ENCODE measurements at regions not wholly inside any gene's neighbourhood (a gene's known extent, or its start where the extent isn't known, plus 50 kb on each side); places are given as distances from the start of the nearest gene placed in this dataset.

DNA sequence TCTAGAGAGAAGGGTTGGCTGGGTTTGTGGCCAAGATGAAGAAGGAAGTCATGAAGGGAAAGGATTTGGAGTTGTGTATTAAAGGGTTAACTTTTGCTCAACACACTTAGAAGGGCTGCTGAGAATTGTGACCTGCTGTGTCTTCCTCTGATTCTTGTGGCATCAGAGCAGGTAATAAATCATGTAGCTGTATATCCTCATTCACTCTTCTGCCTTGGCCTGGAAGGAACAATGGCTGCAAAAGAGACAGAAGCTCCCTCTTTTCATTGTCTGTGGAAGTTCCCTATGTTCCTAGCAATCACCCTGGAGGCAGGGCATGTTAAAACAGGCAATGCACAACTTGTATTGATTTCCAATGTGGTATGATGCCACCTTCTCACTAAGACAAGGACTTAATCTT is 159.1 kb downstream of the LRRC70 start:
- TF ChIP-seq MXI1 (conservative IDR thresholded peaks at IDR 0.05; ENCODE audit: poor library complexity, severe bottlenecking) (no peak), EP300 (conservative IDR thresholded peaks at IDR 0.05; ENCODE audit: poor library complexity, severe bottlenecking) (no peak), SMC3 (conservative IDR thresholded peaks at IDR 0.05; ENCODE audit: poor library complexity) (no peak), RAD21 (conservative IDR thresholded peaks at IDR 0.05) (no peak), POLR2AphosphoS5 (IDR thresholded peaks at IDR 0.05) (no peak), EZH2 (IDR thresholded peaks at IDR 0.05; ENCODE audit: borderline replicate concordance, insufficient read depth, low read length, poor library complexity, severe bottlenecking) (no peak)
- TF ChIP-seq, protein P1, sequence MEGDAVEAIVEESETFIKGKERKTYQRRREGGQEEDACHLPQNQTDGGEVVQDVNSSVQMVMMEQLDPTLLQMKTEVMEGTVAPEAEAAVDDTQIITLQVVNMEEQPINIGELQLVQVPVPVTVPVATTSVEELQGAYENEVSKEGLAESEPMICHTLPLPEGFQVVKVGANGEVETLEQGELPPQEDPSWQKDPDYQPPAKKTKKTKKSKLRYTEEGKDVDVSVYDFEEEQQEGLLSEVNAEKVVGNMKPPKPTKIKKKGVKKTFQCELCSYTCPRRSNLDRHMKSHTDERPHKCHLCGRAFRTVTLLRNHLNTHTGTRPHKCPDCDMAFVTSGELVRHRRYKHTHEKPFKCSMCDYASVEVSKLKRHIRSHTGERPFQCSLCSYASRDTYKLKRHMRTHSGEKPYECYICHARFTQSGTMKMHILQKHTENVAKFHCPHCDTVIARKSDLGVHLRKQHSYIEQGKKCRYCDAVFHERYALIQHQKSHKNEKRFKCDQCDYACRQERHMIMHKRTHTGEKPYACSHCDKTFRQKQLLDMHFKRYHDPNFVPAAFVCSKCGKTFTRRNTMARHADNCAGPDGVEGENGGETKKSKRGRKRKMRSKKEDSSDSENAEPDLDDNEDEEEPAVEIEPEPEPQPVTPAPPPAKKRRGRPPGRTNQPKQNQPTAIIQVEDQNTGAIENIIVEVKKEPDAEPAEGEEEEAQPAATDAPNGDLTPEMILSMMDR (IDR thresholded peaks at IDR 0.05; ENCODE audit: poor library complexity, severe bottlenecking): no peak
